Sigmoid colon (tissue), 4 donors: ENCODE measurements at regions not wholly inside any gene's neighbourhood (a gene's known extent, or its start where the extent isn't known, plus 50 kb on each side); places are given as distances from the start of the nearest gene placed in this dataset.

Experiments
- CTCF ChIP-seq, 4 experiments: fragments of 450-650 bp in 3 of 4; fragments of 200-600 bp in 1 of 4; IDR thresholded peaks; one replicate each; pipeline ENCODE4 v1.5.1; 2016 to 2019; ENCODE audit warnings: antibody characterized with exemption in 4 of 4, mild to moderate bottlenecking in 3 of 4, moderate library complexity in 2 of 4
- EP300 ChIP-seq, 4 donors: sonication (generic); formaldehyde crosslinking; IDR thresholded peaks; one replicate each; pipeline ENCODE4 v1.6.1; 2017; ENCODE audit warnings: antibody characterized with exemption in 4 of 4
- POLR2A ChIP-seq, 2 donors: fragments of 450-650 bp; IDR thresholded peaks; one replicate each; pipeline ENCODE4 v1.6.1; 2016; ENCODE audit warnings: antibody characterized with exemption in 2 of 2, mild to moderate bottlenecking in 2 of 2, moderate library complexity in 2 of 2
- POLR2AphosphoS5 ChIP-seq, 4 donors: sonication (generic); formaldehyde crosslinking; IDR thresholded peaks; one replicate each; pipeline ENCODE4 v1.6.1; 2017; ENCODE audit warnings: antibody characterized with exemption in 4 of 4

GRCh38 chr14:50013198-50013918, 103.0 kb downstream of the VCPKMT start:
- no peak for TF ChIP-seq POLR2AphosphoS5 (IDR thresholded peaks at IDR 0.05)
- no peak for TF ChIP-seq CTCF (IDR thresholded peaks at IDR 0.05)
- TF ChIP-seq POLR2A (IDR thresholded peaks at IDR 0.05) = no peak
- TF ChIP-seq EP300 (IDR thresholded peaks at IDR 0.05) = no peak
